ENCODE measurements at regions not wholly inside any gene's neighbourhood (a gene's known extent, or its start where the extent isn't known, plus 50 kb on each side); places are given as distances from the start of the nearest gene placed in this dataset.

GRCh38 chr16:9658586-9658985, 523.6 kb downstream of the GRIN2A start:
- no peak overlapping the region for H3K4me2 ChIP-seq (ENCODE audit: insufficient read depth, low read length)
- H3K9ac ChIP-seq (replicated peaks; ENCODE audit: extremely low read depth, insufficient read depth, low read length) = no peak overlapping the region
- TF ChIP-seq FOS (IDR thresholded peaks at IDR 0.05; ENCODE audit: borderline replicate concordance, insufficient read depth, low read length) (no peak), MYC (IDR thresholded peaks at IDR 0.05; ENCODE audit: low read depth, low read length) (no peak), JUN (IDR thresholded peaks at IDR 0.05; ENCODE audit: borderline replicate concordance, insufficient read depth, insufficient read length, low read depth) (no peak)
- H3K79me2 ChIP-seq (ENCODE audit: control insufficient read depth, insufficient read depth, low read length) = no peaks in the 10 kb centered on the region
- no peaks in the 10 kb centered on the region for H3K27me3 ChIP-seq (ENCODE audit: control insufficient read depth in 2 of 2, insufficient read depth in 2 of 2, low read length in 2 of 2)
- BruUV-seq (replicated peaks) = no TSS peak
- H3K9me3 ChIP-seq (replicated peaks; ENCODE audit: control insufficient read depth, insufficient read depth, low read length) = no peaks in the 10 kb centered on the region
- DNase-seq (ENCODE audit: low read depth, low spot score) (no peak), FAIRE-seq (no peak)
- POLR2A ChIA-PET = no interaction called here
- no peak overlapping the region for H2AFZ ChIP-seq (ENCODE audit: low read depth, low read length)
- no peaks in the 10 kb centered on the region for H4K20me1 ChIP-seq (replicated peaks; ENCODE audit: control insufficient read depth, extremely low read depth, insufficient read depth, low read length)
- H3K4me1 ChIP-seq (ENCODE audit: control insufficient read depth, extremely low read depth, insufficient read depth, low read length) = no peaks in the 10 kb centered on the region
- intact Hi-C loops (cut with micrococcal nuclease) (no loop called here), dilution Hi-C loops (cut with MboI; ENCODE audit: extremely low pct_ligation_motif_present, low sequenced_read_pairs) (no loop called here)
- H3K27ac ChIP-seq (ENCODE audit: insufficient read depth, low read depth, low read length) = no peak overlapping the region
- no peak overlapping the region for H3K4me3 ChIP-seq (replicated peaks in 1 of 3; ENCODE audit: insufficient read depth in 1 of 3, low read depth in 1 of 3, low read length in 3 of 3)
- no peaks in the 10 kb centered on the region for H3K9me1 ChIP-seq (replicated peaks; ENCODE audit: control insufficient read depth, extremely low read depth, insufficient read depth, low read length)
- no peaks in the 10 kb centered on the region for H3K36me3 ChIP-seq (ENCODE audit: control insufficient read depth in 2 of 2, extremely low read depth in 1 of 2, insufficient read depth in 2 of 2, low read length in 2 of 2)
- CTCF ChIA-PET = no interaction called here

- DNase-seq (ENCODE audit: low read depth, low spot score) = no peak
- Histone ChIP-seq H3K4me2 (ENCODE audit: insufficient read depth, low read length) (no peak overlapping the region), H3K9me1 (replicated peaks; ENCODE audit: control insufficient read depth, extremely low read depth, insufficient read depth, low read length) (no peaks in the 10 kb centered on the region), H3K4me3 (replicated peaks in 1 of 3; ENCODE audit: insufficient read depth in 1 of 3, low read depth in 1 of 3, low read length in 3 of 3) (no peak overlapping the region), H3K27ac (ENCODE audit: insufficient read depth, low read depth, low read length) (no peak overlapping the region), H3K9me3 (replicated peaks; ENCODE audit: control insufficient read depth, insufficient read depth, low read length) (no peaks in the 10 kb centered on the region), H3K9ac (replicated peaks; ENCODE audit: extremely low read depth, insufficient read depth, low read length) (no peak overlapping the region), H2AFZ (ENCODE audit: low read depth, low read length) (no peak overlapping the region), H3K79me2 (ENCODE audit: control insufficient read depth, insufficient read depth, low read length) (no peaks in the 10 kb centered on the region), H3K36me3 (ENCODE audit: control insufficient read depth in 2 of 2, extremely low read depth in 1 of 2, insufficient read depth in 2 of 2, low read length in 2 of 2) (no peaks in the 10 kb centered on the region), H3K4me1 (ENCODE audit: control insufficient read depth, extremely low read depth, insufficient read depth, low read length) (no peaks in the 10 kb centered on the region), H3K27me3 (ENCODE audit: control insufficient read depth in 2 of 2, insufficient read depth in 2 of 2, low read length in 2 of 2) (no peaks in the 10 kb centered on the region), H4K20me1 (replicated peaks; ENCODE audit: control insufficient read depth, extremely low read depth, insufficient read depth, low read length) (no peaks in the 10 kb centered on the region)
- no peak for FAIRE-seq
- CTCF ChIA-PET = no interaction called here
- no TSS peak for BruUV-seq (replicated peaks)
- TF ChIP-seq EZH2 (IDR thresholded peaks at IDR 0.05; ENCODE audit: borderline replicate concordance, low read depth, low read length, severe bottlenecking) (no peak), GATA2 (IDR thresholded peaks at IDR 0.05; ENCODE audit: insufficient read depth, insufficient read length, low read depth, low read length) (no peak), CTCF (IDR thresholded peaks at IDR 0.05; ENCODE audit: extremely low read depth in 1 of 2, insufficient read depth in 1 of 2, low read depth in 1 of 2, low read length in 2 of 2) (no peak), MYC (IDR thresholded peaks at IDR 0.05; ENCODE audit: low read depth, low read length) (no peak), FOS (IDR thresholded peaks at IDR 0.05; ENCODE audit: borderline replicate concordance, insufficient read depth, low read length) (no peak), POLR2AphosphoS5 (IDR thresholded peaks at IDR 0.05; ENCODE audit: insufficient read depth, low read depth, low read length) (no peak), JUN (IDR thresholded peaks at IDR 0.05; ENCODE audit: borderline replicate concordance, insufficient read depth, insufficient read length, low read depth) (no peak), MAX (IDR thresholded peaks at IDR 0.05; ENCODE audit: insufficient read depth, insufficient read length) (no peak)
- POLR2A ChIA-PET = no interaction called here
- dilution Hi-C loops (cut with MboI; ENCODE audit: extremely low pct_ligation_motif_present, low sequenced_read_pairs) = no loop called here
- intact Hi-C loops (cut with micrococcal nuclease) = no loop called here
Measured at GRCh38 chr16:9660898-9661297, 521.3 kb downstream of the GRIN2A start.
